Caco-2 (cell line): ENCODE measurements at regions not wholly inside any gene's neighbourhood (a gene's known extent, or its start where the extent isn't known, plus 50 kb on each side); places are given as distances from the start of the nearest gene placed in this dataset.

Experiments used
- BruUV-seq: library from RNA; stranded (reverse); fragments of 400-500 nt; replicated peaks from 2 replicates; lab custom pipeline; 2021; lab: Mats Ljungman, UMichigan
- CTCF ChIA-PET: fragments of 300-600 bp; sonication (Branson Sonifier 250); formaldehyde crosslinking; loops from one replicate; lab custom pipeline; 2022; ENCODE audit warnings: antibody characterized with exemption; lab: Charles Lee
- POLR2A ChIA-PET: fragments of 300-600 bp; sonication (Branson Sonifier 250); formaldehyde crosslinking; loops from one replicate; lab custom pipeline; 2022; ENCODE audit warnings: antibody characterized with exemption; lab: Charles Lee
- DNase-seq, 2 experiments: peaks; one replicate each; pipeline versions ENCODE4 v3.0.0 to v3.0.0-alpha.2; 2020 to 2022
- H3K27me3 ChIP-seq: replicated peaks from 2 replicates; pipeline ENCODE4 v1.6.0; 2011; ENCODE audit warnings: low read length; ENCODE audit not compliant: control insufficient read depth, insufficient read depth
- H3K36me3 ChIP-seq: 2 replicates; pipeline ENCODE4 v1.5.1; 2011; ENCODE audit warnings: low read length; ENCODE audit not compliant: control insufficient read depth, insufficient read depth
- H3K4me1 ChIP-seq: fragments of 250-450 bp; sonication (Bioruptor Pico); 2 replicates; pipeline ENCODE4 v1.5.1; 2020; ENCODE audit warnings: mild to moderate bottlenecking
- H3K4me3 ChIP-seq: 2 replicates; pipeline ENCODE4 v1.5.1; 2011; ENCODE audit warnings: low read depth, mild to moderate bottlenecking, control low read depth, low read length
- H3K9me3 ChIP-seq: fragments of 250-450 bp; sonication (Bioruptor Pico); 2 replicates; pipeline ENCODE4 v1.5.1; 2020; ENCODE audit warnings: mild to moderate bottlenecking, moderate library complexity
- H3K27ac Mint-ChIP-seq: one replicate; pipeline ENCODE4 v1.8.0; 2022; ENCODE audit warnings: mixed read lengths; ENCODE audit not compliant: unreplicated experiment
- H3K27me3 Mint-ChIP-seq: one replicate; pipeline ENCODE4 v1.8.0; 2022; ENCODE audit warnings: mixed read lengths; ENCODE audit not compliant: insufficient read depth, unreplicated experiment
- H3K36me3 Mint-ChIP-seq: one replicate; pipeline ENCODE4 v1.8.0; 2022; ENCODE audit warnings: mild to moderate bottlenecking, mixed read lengths; ENCODE audit not compliant: insufficient read depth, unreplicated experiment
- H3K4me1 Mint-ChIP-seq: one replicate; pipeline ENCODE4 v1.8.0; 2022; ENCODE audit warnings: low read depth, mixed read lengths; ENCODE audit not compliant: unreplicated experiment
- H3K4me3 Mint-ChIP-seq: one replicate; pipeline ENCODE4 v1.8.0; 2022; ENCODE audit warnings: mild to moderate bottlenecking, moderate library complexity, mixed read lengths; ENCODE audit not compliant: unreplicated experiment
- H3K9me3 Mint-ChIP-seq: one replicate; pipeline ENCODE4 v1.8.0; 2022; ENCODE audit warnings: mixed read lengths; ENCODE audit not compliant: unreplicated experiment
- CTCF ChIP-seq, 2 experiments: fragments of 200-600 bp in 1 of 2; IDR thresholded peaks; 1 replicate in 1 of 2; 2 replicates in 1 of 2; pipeline versions ENCODE4 v1.5.1 to v1.8.0; 2011 to 2022; ENCODE audit warnings: antibody characterized with exemption in 1 of 2, control low read depth in 1 of 2, inconsistent platforms in 1 of 2, low read depth in 1 of 2, low read length in 1 of 2, mild to moderate bottlenecking in 1 of 2, moderate library complexity in 1 of 2; ENCODE audit not compliant: insufficient read depth in 1 of 2, severe bottlenecking in 1 of 2, unreplicated experiment in 1 of 2
- intact Hi-C: fragments of 100-400 bp; cut with micrococcal nuclease; formaldehyde crosslinking; loops from one replicate; pipeline ENCODE4 v1.10.0; 2022; ENCODE audit not compliant: unreplicated experiment

GRCh38 chr1:82045221-82045620, 244.5 kb downstream of the ADGRL2 start:
- DNase-seq = no peak
- no peaks in the 10 kb centered on the region for H3K27me3 ChIP-seq
- Mint-ChIP-seq H3K4me3 (no peak overlapping the region), H3K4me1 (no peaks in the 10 kb centered on the region), H3K36me3 (no peaks in the 10 kb centered on the region), H3K27ac (no peak overlapping the region), H3K9me3 (no peaks in the 10 kb centered on the region), H3K27me3 (peaks cover 16% of the 10 kb centered on the region)
- CTCF ChIA-PET = no interaction called here
- intact Hi-C loops = no loop called here
- POLR2A ChIA-PET = no interaction called here
- no peak overlapping the region for H3K4me3 ChIP-seq
- H3K9me3 ChIP-seq = no peaks in the 10 kb centered on the region
- H3K4me1 ChIP-seq = no peaks in the 10 kb centered on the region
- no TSS peak for BruUV-seq
- no peak for TF ChIP-seq CTCF (IDR thresholded peaks at IDR 0.05; ENCODE audit: insufficient read depth in 1 of 2, low read depth in 1 of 2, low read length in 1 of 2, severe bottlenecking in 1 of 2, unreplicated experiment in 1 of 2)
- H3K36me3 ChIP-seq = no peaks in the 10 kb centered on the region

GRCh38 chr1:82044536-82044935, 243.8 kb downstream of the ADGRL2 start:
- H3K4me3 Mint-ChIP-seq = no peak overlapping the region
- no peaks in the 10 kb centered on the region for H3K4me1 Mint-ChIP-seq
- Histone ChIP-seq H3K36me3 (no peaks in the 10 kb centered on the region), H3K9me3 (no peaks in the 10 kb centered on the region), H3K4me3 (no peak overlapping the region), H3K4me1 (no peaks in the 10 kb centered on the region), H3K27me3 (no peaks in the 10 kb centered on the region)
- no peaks in the 10 kb centered on the region for H3K9me3 Mint-ChIP-seq
- no TSS peak for BruUV-seq
- DNase-seq = no peak
- no peak for TF ChIP-seq CTCF (IDR thresholded peaks at IDR 0.05; ENCODE audit: insufficient read depth in 1 of 2, low read depth in 1 of 2, low read length in 1 of 2, severe bottlenecking in 1 of 2, unreplicated experiment in 1 of 2)
- no peak overlapping the region for H3K27ac Mint-ChIP-seq
- H3K27me3 Mint-ChIP-seq = peaks cover 20% of the 10 kb centered on the region
- POLR2A ChIA-PET = no interaction called here
- CTCF ChIA-PET = no interaction called here
- no peaks in the 10 kb centered on the region for H3K36me3 Mint-ChIP-seq
- intact Hi-C loops = no loop called here

GRCh38 chr1:82044111-82044510, 243.4 kb downstream of the ADGRL2 start:
- intact Hi-C loops = no loop called here
- no peak for TF ChIP-seq CTCF (IDR thresholded peaks at IDR 0.05; ENCODE audit: insufficient read depth in 1 of 2, low read depth in 1 of 2, low read length in 1 of 2, severe bottlenecking in 1 of 2, unreplicated experiment in 1 of 2)
- CTCF ChIA-PET = no interaction called here
- Mint-ChIP-seq H3K4me3 (no peak overlapping the region), H3K9me3 (no peaks in the 10 kb centered on the region), H3K4me1 (no peaks in the 10 kb centered on the region), H3K36me3 (no peaks in the 10 kb centered on the region), H3K27me3 (peaks cover 17% of the 10 kb centered on the region), H3K27ac (no peak overlapping the region)
- no peaks in the 10 kb centered on the region for H3K36me3 ChIP-seq
- H3K4me3 ChIP-seq = no peak overlapping the region
- no peak for DNase-seq
- H3K27me3 ChIP-seq = no peaks in the 10 kb centered on the region
- no TSS peak for BruUV-seq
- no peaks in the 10 kb centered on the region for H3K4me1 ChIP-seq
- POLR2A ChIA-PET = no interaction called here
- H3K9me3 ChIP-seq = no peaks in the 10 kb centered on the region
